ENCODE measurements at regions not wholly inside any gene's neighbourhood (a gene's known extent, or its start where the extent isn't known, plus 50 kb on each side); places are given as distances from the start of the nearest gene placed in this dataset.

- no peak for TF ChIP-seq CTCF (conservative IDR thresholded peaks at IDR 0.05; ENCODE audit: low read length)
- DNase-seq (ENCODE audit: low read depth): no peak
- H3K4me3 ChIP-seq (ENCODE audit: low read length): no peak overlapping the region
Observed at GRCh38 chr10:2754943-2755342, 312.4 kb upstream of the PFKP start.

DNA sequence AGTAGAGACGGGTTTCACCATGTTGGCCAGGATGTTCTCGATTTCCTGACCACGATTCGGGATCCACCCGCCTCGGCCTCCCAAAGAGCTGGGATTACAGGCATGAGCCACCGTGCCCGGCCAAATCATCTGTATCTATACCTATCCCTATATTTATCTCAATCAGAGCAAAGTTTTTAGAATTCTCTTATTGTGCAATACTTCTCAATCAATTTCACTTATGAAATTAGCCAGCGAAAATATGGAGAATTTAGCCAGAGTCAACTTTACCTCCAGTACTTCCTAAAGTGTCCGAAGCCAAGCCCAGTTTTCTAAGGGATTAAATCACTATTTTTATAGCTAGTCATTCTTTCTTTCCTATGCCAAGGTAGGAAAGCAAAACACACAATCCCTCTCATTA is 319.1 kb upstream of the PFKP start:
- no peak for TF ChIP-seq CTCF (conservative IDR thresholded peaks at IDR 0.05; ENCODE audit: low read length)
- H3K4me3 ChIP-seq (ENCODE audit: low read length): no peak overlapping the region
- DNase-seq (ENCODE audit: low read depth): no peak

DNA sequence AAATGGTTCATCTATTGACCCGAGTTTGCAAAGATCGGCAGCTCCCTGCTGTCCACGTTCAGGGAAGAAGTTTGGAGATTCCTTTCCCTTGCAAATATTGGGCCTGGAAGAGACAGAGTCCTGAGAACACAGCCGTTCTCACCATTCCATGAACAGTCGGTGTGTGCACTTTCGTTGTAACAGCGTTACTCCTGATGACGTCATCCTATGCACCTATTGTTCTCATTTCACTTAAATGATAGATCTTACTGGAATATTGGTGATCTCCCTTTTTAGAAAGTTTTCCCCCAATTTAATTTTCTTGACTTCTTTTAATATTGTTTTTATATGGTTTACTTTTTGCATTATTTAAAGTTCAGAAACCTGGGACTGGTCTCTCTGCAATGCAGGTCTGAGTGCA is 320.7 kb upstream of the PFKP start:
- DNase-seq (ENCODE audit: low read depth): no peak
- TF ChIP-seq CTCF (conservative IDR thresholded peaks at IDR 0.05; ENCODE audit: low read length): no peak
- H3K4me3 ChIP-seq (ENCODE audit: low read length): no peak overlapping the region

DNA sequence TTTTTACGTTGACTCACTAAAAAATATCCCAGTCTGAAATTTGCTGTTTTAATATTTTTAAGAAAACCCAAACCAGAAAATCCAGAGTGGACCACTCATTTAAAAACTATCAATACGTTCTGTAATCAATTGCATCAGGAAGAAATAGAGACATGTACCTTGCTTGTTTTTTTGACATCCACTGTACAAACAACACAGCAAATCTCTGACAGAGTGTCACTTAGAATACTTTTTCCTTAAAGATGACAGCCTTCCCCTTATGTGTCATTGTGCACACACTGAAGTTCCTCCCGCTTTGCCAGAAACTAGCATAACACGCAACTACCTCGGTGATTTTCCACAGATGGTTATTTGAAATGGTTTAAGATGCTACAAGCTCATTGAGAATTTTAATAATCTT is 321.7 kb upstream of the PFKP start:
- no peak overlapping the region for H3K4me3 ChIP-seq (ENCODE audit: low read length)
- no peak for DNase-seq (ENCODE audit: low read depth)
- no peak for TF ChIP-seq CTCF (conservative IDR thresholded peaks at IDR 0.05; ENCODE audit: low read length)

- H3K4me3 ChIP-seq (ENCODE audit: low read length): no peak overlapping the region
- no peak for TF ChIP-seq CTCF (conservative IDR thresholded peaks at IDR 0.05; ENCODE audit: low read length)
- no peak for DNase-seq (ENCODE audit: low read depth)
Observed at GRCh38 chr10:2744547-2745200, 322.7 kb upstream of the PFKP start.

- TF ChIP-seq CTCF (conservative IDR thresholded peaks at IDR 0.05; ENCODE audit: low read length): no peak
- no peak for DNase-seq (ENCODE audit: low read depth)
- H3K4me3 ChIP-seq (ENCODE audit: low read length): no peak overlapping the region
Observed at GRCh38 chr10:2734603-2735002, 332.7 kb upstream of the PFKP start.

DNA sequence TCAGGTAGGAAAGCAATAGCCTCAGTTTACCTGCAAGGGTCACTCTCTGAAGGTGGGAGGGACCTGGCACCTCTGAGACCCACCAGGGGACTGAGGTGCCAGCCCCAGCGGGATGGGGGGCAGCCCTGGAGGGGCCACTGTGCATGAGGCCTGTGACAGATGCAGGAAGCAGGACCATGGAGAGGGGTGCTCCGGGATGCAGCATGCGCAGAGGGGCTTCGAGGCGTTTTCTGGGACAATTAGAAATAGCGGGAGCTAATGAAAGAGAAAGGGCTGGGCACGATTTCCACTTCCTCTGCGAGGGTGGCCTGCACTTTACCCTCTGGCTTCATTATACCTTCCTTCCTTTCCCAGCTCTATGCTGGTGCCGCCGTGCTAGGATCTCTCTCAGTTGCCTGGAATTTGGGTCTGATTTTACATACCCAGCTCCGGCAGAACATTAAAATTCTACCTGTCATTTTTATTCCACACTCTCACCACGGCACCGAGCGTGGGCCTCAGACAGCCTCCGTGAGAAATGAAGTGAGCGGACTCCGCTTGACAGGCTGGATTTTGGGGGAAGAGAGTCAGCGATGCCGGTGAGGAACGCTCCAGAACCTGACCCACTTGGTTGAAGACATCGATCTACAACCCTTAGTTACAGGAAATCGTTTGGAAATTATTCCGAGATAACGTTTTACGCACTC is 333.9 kb upstream of the PFKP start:
- H3K4me3 ChIP-seq (ENCODE audit: low read length): no peak overlapping the region
- no peak for DNase-seq (ENCODE audit: low read depth)
- no peak for TF ChIP-seq CTCF (conservative IDR thresholded peaks at IDR 0.05; ENCODE audit: low read length)

Measured in AG10803 (cell line).